Kidney epithelial cell (primary cell): ENCODE measurements at regions not wholly inside any gene's neighbourhood (a gene's known extent, or its start where the extent isn't known, plus 50 kb on each side); places are given as distances from the start of the nearest gene placed in this dataset.

Source experiments
- DNase-seq: peaks from one replicate; pipeline ENCODE4 v3.0.0-alpha.2; 2010; ENCODE audit warnings: low read depth
- H3K27me3 ChIP-seq: 2 replicates; pipeline ENCODE4 v1.6.0; 2011; ENCODE audit warnings: low read length; ENCODE audit not compliant: control insufficient read depth, insufficient read depth
- H3K36me3 ChIP-seq: 2 replicates; pipeline ENCODE4 v1.5.1; 2011; ENCODE audit warnings: low read length; ENCODE audit not compliant: control insufficient read depth, insufficient read depth
- H3K4me3 ChIP-seq: 2 replicates; pipeline ENCODE4 v1.5.1; 2011; ENCODE audit warnings: low read depth, mild to moderate bottlenecking, control low read depth, low read length
- CTCF ChIP-seq: IDR thresholded peaks from 2 replicates; pipeline ENCODE4 v1.5.1; 2011; ENCODE audit warnings: mild to moderate bottlenecking, moderate library complexity, low read length, control low read depth, inconsistent platforms; ENCODE audit not compliant: insufficient read depth, poor library complexity, severe bottlenecking

DNA sequence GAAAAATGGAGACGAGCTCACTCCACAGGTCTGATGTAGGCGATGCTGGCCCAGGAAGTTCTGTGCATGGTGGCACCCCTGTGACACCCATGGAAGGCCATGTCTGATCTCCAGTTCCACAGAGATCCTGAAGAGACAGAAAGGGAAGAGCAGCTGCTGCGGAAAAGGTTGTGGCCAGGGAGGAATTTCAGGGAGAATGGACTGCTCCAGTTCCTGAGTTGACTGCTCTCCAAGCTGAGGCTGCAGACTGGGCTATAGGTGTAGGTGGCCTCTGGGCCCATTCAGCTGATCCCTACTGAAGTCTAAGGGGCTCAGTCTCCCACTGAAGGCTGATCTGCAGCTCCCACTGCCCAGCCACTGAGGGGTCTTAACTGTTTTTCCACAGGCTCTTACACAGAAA is 89.2 kb downstream of the ETS2 start:
- DNase-seq: no peak
- H3K27me3 ChIP-seq: no peaks in the 10 kb centered on the region
- no peak for TF ChIP-seq CTCF
- no peaks in the 10 kb centered on the region for H3K36me3 ChIP-seq
- no peak overlapping the region for H3K4me3 ChIP-seq

DNA sequence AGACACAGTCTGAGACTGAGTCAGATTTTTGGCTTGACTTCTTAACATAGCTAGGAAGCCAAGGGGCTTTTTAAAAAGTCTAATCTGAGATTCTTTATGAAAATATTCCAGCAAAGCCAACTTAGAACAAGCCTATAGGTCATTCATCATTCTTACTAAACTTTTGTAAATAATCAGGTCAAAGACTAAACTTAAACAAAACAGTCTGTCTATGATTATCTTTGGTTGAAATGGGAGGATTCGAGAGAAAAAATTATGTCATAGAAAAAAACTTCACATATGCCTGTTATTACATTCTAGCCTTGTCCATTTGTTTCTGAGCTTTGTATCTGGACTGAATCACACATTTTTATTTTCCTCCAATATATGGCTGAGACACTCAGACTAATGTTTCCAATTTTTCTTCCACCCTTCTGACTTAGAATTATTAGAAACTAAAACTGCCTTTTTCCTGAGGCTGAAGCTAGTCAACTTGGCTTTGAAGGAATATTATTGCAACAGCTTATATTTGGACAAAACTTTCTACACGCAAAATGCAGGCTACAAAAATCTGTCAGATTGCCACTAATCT is 83.3 kb downstream of the ETS2 start:
- TF ChIP-seq CTCF: no peak

DNA sequence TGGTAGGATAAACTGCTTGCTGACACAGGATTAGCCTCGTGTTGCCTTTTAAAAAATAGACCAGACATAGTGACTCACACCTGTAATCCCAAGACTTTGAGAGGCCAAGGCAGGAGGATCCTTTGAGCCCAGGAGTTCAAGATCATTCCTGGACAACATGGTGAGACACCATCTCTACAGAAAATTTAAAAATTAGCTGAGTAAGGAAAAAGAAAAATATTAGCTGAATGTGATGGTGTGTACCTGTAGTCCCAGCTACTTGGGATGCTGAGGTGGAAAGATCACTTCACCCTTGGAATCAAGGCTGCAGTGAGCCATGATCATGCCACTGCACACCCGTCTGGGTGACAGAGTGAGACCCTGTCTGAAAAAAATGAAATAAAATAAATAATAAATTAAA is 82.0 kb downstream of the ETS2 start:
- no peak for DNase-seq
- Histone ChIP-seq H3K27me3 (no peaks in the 10 kb centered on the region), H3K36me3 (no peaks in the 10 kb centered on the region), H3K4me3 (no peak overlapping the region)
- TF ChIP-seq CTCF: no peak

More for the DNA sequence above, 83.3 kb downstream of the ETS2 start:
- Histone ChIP-seq H3K4me3 (no peak overlapping the region), H3K27me3 (no peaks in the 10 kb centered on the region), H3K36me3 (no peaks in the 10 kb centered on the region)
- no peak for DNase-seq

DNA sequence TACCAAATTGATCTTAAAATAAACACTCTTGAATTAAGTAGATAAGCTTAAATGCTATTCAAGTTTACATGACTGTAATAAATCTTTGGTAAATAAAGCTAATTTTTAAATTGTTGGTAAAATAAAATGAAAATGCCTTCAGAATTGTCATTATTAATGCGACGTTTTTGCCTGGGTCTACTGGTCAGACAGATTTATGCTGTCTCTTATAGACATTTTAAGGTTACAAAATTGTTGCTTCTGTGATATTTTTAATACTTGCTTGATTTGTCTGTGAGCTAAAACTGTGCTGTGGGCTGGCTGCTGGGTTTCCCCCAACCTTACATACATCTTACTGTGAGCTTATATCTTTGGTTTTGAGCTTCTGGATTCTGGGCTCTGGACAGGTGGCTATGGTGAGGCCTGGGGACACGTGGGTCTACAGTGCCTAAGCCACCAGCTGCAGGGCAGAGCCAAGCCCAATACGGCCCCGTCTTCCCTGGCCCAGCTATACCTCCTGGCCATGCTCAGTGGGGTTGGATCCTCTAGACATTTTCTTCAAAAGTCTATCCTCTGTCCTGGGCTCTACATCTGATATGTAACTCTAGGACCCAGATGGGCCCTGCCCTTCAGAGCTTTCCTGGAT is 81.4 kb downstream of the ETS2 start:
- no peak for TF ChIP-seq CTCF
- H3K4me3 ChIP-seq: no peak overlapping the region
- DNase-seq: no peak
- no peaks in the 10 kb centered on the region for H3K27me3 ChIP-seq
- H3K36me3 ChIP-seq: no peaks in the 10 kb centered on the region

GRCh38 chr21:38885909-38886308 is 80.2 kb downstream of the ETS2 start:
- no peak for DNase-seq
- H3K27me3 ChIP-seq: no peaks in the 10 kb centered on the region
- H3K4me3 ChIP-seq: no peak overlapping the region
- TF ChIP-seq CTCF: no peak
- H3K36me3 ChIP-seq: no peaks in the 10 kb centered on the region

GRCh38 chr21:38884440-38884839 is 78.7 kb downstream of the ETS2 start:
- H3K36me3 ChIP-seq: no peaks in the 10 kb centered on the region
- no peaks in the 10 kb centered on the region for H3K27me3 ChIP-seq
- no peak overlapping the region for H3K4me3 ChIP-seq
- DNase-seq: no peak
- no peak for TF ChIP-seq CTCF
